Stimulated activated CD8-positive, alpha-beta memory T cell treated with anti-CD3 and anti-CD28 coated beads, Interleukin-4, amount 100 ng/mL, for 24 hours (primary cell): ENCODE measurements at regions not wholly inside any gene's neighbourhood (a gene's known extent, or its start where the extent isn't known, plus 50 kb on each side); places are given as distances from the start of the nearest gene placed in this dataset.

Experiments
- DNase-seq: peaks from one replicate; pipeline ENCODE4 v3.0.0-alpha.2; 2020; ENCODE audit warnings: low read depth

DNA sequence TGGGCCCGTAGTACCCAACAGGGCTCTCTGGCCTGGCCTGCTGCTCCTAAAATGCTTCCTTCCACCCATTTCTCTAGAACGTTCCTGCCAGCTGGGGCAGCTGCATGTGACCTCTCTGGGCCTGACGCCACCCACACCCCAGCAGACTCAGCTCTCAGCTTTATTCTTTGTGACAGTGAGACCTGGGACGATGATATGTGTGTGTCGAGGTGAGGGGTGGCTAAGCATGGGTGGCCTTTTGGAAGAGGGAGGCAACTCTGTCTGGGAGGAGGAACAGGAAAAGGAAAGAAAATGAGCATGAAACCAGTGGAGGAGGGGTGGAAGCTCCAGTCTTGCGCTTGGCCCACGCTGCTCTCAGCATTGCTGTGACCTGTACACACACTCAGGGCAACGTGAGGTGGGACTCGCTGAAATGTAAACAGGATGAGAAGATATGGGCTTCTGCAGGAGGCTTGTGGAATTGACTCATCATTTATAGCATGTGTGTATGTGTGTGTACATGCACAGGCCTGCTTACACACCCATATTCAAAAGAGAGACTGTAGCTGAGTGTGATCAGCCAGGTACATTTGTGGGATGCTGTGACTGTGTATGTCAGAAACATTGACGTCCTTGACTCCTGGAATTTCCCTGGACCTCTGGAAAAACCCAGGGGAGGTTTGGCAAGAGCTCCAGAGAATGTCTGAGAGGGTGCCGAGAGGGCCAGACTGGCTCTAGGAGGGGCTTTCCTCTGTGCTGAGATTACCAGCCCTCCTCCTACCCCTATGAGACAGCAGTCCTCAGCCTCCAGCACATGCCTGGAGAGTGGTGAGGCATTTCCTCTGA, 137.9 kb downstream of the PJA1 start:
- DNase-seq, result no peak

DNA sequence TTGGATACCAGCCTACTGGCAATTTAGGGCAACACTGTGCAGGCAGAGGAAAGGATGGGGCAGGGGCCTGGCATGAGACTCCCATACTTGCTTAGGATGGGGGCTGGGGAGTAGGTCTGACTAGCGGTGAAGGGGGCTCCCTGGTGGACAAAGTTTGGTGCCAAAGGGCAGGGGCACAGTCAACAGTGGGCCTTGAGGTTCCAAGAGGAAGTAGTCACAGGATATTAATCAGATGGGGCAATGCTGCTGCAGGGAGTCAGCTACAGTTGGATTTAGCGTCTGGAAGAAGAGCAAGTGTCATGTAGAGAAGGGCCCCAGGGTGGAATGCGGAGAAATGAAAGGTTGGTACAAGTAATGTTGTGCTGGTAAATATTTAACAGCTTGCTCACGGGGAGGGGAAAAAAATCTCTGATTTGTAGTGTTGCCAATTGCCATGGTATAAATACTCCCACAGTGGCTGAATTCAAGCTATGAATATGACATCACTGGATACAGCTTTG, 139.4 kb downstream of the PJA1 start:
- DNase-seq, result no peak

DNA sequence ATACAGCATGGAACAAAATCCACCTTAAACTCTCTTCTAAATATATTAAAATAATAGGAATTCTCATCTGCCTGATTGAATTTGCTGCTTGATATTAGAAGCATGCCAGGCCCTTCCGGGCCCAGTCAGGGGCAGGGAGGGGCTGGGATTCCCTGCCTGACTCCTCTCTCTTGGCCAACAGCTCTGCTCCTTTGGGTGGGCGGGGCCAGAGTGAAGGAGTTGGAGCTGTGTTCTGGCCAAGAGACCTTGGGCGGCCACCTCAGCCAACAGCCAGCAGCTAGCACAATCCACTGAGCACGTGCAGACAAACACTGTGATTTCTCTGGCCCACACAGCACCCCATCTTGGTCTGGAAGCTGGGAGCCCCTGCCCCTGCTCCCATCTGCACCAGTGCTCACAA, 140.3 kb downstream of the PJA1 start:
- DNase-seq, result no peak

- no peak for DNase-seq
Measured at GRCh38 chrX:69024161-69024736, 141.0 kb downstream of the PJA1 start.

DNA sequence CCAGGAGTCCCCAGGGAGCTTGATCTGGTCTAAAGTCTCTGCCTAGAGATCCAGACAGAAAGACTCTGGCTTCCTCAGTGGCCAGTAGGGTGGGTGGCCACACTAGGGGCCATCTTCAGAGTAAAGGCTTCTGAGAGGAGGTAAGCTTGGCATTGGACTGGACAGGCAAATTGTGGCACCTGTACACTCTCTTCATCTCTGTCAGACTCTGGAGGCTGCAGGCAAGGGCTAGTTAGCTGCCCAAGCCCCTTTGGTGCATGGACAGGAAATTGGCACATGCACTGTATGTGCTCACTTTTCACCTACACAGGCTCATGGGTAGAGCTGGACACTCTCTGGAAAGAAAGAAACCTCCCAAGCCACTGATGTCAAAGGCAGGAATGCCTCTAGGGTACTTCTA, 142.8 kb downstream of the PJA1 start:
- DNase-seq, result no peak

DNA sequence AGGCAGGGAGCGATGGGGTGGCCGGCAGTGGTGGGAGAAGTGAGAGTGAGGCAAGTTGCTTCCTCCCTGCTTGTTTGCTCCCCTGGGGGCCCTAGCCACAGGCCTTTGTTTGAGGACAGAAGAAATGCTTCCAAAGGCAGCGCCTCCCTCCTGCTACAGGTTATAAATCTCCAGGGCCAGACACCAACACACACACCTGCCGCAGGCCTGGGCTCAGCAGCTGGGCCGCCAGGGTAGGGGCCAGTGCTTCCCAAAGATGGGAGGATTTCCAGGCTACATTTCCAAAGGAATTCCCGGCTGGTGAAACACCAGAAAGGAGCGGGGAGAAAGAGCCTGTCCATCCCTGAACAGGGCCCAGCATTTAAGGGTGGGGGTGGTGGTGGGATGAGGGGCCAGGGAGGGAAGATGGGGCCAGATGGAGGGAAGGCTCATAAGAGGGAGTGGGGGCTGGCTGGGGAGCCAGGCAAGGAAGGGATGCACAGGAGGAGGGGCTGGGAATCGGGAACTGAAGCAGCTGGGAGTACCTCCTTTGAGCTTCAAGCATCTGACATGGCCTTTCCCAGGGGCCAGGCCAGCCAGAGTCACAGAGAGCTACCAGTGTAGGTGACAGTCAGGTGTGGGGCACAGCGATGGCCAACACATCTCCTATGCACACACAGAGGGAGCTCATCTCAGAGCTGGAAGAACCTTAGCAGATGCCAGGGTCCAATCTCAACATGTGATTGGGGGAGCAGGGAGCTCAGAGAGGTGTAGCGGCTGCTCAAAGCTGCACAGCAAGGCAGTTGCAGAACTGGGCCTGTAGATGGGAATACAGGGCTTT, 143.9 kb downstream of the PJA1 start:
- no peak for DNase-seq

- DNase-seq, result no peak
Measured at GRCh38 chrX:69020316-69020715, 144.9 kb downstream of the PJA1 start.

DNA sequence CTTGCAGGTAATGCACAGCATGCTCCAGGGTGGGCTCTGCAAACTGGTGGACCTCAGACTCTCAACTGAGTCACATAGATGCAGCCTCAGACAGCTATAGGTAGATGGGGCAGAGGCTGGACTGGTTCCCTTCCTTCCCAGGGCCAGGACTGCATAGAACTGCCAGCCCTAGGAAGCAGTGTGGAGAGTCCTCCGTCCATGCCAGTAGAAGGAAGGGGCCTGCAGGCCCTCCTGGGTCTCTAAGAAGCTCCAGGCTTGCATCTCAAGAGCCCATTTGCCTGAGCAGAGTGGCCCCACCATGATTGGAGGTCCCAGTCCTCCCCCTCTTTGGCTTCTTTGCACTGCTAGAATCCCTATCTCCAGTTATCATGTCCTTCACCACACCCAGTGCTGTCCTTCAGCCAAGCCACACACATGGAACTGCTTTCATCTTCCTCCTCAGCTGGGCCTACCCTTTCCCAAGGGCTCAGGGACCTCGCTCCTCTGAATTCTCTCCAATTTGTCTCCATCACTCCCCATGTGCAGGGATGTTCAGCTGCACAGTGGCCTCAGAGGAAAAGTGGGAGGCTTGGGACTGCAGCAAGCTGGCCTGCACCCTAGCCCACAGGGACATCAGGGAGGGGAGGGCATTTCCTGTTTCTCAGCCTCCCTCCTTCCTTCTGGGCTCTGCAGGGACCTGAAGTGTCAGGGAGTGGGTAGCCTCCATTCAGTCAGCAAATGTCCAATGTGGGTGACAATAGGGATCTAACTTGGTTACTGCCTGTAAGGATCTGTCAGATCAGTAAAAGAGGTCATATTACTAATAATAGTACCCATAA, 146.0 kb downstream of the PJA1 start:
- DNase-seq, result no peak

GRCh38 chrX:69018416-69019072, 146.7 kb downstream of the PJA1 start:
- DNase-seq, result no peak

DNA sequence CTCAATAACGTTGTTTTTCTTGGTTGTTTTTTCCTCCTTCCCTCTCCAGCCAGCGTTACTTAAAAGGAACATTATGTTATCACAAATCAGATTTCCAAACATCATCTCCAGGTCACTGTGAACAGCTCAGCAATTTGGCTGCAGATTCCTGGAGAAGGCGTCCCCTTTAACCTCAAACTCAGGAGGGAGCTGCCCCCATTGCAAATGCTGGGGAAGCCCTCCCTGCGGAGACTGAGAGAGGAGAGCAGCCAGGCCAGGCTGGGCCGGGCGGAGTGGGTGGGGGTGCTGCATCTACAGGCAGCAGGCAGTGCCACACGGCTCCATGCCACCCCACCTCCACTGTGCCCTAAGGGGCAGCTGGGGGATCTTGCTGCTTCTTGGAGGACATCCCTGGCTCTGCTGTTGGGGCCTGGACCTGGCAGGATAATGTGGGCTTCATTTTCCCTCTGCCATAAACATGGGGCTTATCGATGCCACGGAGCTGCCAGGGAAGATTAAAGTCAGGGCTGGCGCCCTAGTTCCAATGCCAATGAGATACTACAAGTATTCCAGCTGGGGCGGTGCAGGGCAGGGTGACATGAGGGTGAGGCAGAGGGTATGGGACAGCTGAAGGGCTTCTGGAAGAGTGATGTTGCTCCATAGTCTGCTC, 148.8 kb downstream of the PJA1 start:
- no peak for DNase-seq

- no peak for DNase-seq
Measured at GRCh38 chrX:69015564-69016292, 149.5 kb downstream of the PJA1 start.

DNA sequence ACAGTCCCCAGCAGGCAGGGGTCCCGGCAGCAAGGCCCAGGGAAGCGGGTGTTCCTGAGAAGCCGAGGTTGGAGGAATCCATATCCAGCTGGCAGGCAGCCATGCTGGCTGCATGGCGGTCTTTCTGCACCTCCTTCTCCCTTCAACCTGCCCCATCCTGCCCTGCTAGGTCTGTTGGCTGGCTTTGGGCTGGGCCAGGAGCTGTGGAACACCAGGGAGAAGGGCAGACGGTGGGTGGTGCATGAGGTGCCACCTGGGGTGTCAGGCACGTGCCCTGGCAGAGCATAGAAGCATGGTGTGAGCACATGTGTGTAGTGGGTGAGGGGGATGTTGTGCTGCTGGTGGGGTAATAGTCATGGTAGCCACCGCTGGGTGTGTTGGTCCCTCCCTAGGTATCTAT, 150.1 kb downstream of the PJA1 start:
- no peak for DNase-seq

DNA sequence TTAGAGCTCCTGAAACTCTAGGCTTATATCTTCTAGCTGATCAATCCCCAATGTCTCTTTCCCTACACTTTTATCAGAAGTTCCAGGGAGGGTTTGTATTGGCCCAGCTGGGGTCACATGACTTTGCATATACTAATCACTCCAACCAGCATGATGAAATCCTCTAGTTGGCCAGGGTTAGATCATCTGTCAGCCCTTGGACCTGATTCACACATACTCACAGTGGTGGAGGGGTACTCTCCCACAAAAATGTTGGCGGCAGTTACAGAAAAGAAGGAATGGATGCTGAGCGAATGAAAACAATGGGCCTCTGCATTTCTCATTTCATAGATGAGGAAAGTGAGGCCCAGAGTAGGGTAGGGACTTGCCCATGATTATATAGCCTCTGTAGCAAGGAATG, 151.1 kb downstream of the PJA1 start:
- no peak for DNase-seq

DNA sequence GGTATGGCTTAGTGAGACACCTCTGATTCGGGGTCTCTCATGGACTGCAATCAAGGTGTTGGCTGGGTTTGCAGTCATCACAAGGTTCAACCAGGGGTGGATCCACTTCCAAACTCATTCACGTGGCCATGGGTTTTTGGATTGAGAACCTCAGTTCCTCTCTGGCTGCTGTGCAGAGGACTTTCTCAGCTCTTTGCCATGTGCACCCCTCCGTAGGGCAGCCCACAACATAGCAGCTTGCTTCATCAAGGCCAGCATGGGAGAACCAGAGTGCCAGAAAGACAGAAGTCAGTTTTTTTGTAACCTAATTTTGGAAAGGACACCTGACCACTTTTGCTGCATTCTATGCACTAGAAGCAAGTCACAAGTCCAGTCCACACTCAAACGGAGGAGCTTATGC, 154.9 kb downstream of the PJA1 start:
- DNase-seq, result no peak

DNA sequence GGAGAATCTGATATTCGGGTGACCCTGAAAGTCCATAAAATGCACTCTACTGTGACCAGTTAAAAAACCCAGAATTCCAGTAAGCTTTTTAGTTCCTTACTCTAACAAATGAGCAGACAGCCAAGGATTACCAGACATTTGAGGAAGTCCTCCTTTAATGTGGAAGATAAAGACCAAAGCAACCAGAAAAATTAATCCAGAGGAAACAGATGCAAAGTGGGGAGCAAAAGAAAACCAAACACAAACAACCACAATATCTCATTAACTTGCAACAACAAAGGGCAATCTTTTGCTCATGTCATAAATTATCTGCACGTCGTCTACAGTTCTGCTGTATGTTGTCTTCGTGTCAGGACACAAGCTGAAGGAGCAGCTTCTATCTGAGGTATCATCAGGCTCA, 164.4 kb downstream of the PJA1 start:
- no peak for DNase-seq

DNA sequence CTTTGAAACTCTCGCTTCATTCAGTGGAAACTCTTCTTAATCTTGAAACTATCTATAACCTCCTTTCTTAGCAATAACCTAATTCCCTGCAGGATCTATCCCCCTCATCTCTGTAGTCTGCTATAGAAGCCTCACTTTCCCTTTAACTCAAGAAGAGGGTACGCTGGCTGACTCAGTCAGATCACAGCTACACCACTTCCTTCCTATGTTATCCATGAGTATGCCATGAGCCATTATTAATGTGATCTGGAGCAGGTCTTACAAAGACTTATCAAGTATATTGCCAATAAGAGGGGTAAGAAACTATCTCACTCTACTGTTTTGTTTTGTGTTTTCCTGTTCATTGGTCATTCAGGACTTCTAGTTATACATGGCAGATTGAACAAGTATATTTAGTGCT, 165.3 kb downstream of the PJA1 start:
- DNase-seq, result no peak

DNA sequence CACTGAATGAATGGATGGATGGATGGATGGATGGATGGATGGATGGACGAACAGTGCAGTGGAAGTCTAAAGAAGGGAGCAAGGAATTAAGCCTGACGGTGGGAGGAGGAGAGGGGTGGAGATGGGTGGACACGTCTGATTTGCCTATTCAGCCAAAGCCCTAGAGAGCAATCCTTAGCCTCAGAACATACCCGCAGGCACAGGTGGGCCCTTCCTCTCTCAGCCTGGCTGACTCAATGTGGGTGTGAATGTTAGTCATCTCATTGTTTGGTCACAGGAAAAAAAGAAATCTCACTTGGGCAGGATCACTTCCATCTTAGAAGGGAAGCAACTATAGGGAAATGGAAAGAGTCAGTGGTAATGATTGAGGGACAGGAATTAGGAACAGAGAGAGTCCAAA, 165.9 kb downstream of the PJA1 start:
- DNase-seq, result no peak

DNA sequence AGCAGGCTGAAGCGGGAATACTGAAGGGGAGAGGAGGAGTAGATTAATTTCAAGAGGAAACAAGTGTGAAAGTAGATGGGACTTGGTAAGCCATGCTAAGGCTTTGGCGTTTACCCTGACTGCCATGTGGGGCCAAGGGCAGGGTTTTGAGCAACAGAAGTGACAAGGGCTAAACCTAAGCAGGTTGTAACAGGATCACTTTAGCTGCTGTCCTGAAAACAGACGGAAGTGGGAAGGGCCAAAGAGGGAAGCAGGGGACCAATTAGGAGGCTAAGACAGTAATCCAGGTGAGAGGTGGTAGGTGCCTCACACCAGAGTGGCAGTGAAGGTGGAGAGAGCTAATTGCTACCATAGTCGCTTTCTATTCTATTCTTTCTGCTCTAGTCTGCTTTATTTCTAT, 166.5 kb downstream of the PJA1 start:
- DNase-seq, result no peak

DNA sequence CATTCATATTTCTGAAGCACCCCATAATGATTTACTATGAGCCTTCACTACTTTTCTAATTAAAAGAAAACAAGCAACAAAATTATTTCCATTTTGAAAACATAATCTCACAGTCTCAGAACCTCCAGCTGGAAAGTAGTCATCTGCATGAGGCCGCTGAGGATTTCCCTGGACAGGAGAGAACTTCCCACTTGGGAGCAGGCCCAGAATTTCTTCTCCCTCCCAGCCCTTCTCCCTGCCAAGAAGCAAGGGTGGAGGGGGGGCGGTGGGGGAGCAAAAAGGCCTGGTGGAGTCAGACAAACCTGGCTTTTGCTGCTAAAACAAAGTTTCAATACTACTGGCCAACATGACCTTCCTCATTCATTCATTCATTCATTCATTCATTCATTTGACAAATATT, 167.3 kb downstream of the PJA1 start:
- no peak for DNase-seq

DNA sequence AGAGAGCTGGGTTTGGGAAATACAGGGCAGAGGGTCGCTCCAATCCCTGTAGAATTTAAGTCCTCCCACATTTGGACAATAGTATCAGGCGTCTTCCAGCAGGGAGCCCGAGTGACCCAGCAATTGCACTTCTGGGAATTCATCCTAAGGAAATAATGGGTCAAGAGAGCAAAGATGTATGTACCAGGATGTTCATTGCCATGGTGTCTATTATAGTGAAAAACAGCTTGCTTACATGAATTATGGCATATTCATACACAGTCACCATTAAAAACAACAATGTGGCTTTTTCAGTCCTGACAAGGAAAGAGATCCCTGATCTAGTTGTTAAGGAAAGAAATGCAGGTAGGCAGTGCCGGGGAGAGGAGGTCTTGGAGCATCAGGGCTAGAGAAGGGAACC, 167.7 kb downstream of the PJA1 start:
- no peak for DNase-seq
